SK-N-SH treated with all-trans-retinoic acid at 6 μM for 48 hours (cell line): ENCODE measurements at regions not wholly inside any gene's neighbourhood (a gene's known extent, or its start where the extent isn't known, plus 50 kb on each side); places are given as distances from the start of the nearest gene placed in this dataset.

Experiments
- ARNTL ChIP-seq: fragments of 450-650 bp; formaldehyde crosslinking; IDR thresholded peaks from 2 replicates; pipeline ENCODE4 v1.5.0; 2020; ENCODE audit warnings: low read depth, mild to moderate bottlenecking, moderate library complexity, borderline replicate concordance
- ISL1 ChIP-seq: fragments of 250-450 bp; sonication (Bioruptor Pico); IDR thresholded peaks from 2 replicates; pipeline ENCODE4 v2.1.2; 2022; ENCODE audit warnings: mild to moderate bottlenecking, moderate library complexity
- ZNF70 ChIP-seq: fragments of 450-650 bp; formaldehyde crosslinking; IDR thresholded peaks from 2 replicates; pipeline ENCODE4 v1.5.0; 2020; ENCODE audit warnings: mild to moderate bottlenecking, moderate library complexity

DNA sequence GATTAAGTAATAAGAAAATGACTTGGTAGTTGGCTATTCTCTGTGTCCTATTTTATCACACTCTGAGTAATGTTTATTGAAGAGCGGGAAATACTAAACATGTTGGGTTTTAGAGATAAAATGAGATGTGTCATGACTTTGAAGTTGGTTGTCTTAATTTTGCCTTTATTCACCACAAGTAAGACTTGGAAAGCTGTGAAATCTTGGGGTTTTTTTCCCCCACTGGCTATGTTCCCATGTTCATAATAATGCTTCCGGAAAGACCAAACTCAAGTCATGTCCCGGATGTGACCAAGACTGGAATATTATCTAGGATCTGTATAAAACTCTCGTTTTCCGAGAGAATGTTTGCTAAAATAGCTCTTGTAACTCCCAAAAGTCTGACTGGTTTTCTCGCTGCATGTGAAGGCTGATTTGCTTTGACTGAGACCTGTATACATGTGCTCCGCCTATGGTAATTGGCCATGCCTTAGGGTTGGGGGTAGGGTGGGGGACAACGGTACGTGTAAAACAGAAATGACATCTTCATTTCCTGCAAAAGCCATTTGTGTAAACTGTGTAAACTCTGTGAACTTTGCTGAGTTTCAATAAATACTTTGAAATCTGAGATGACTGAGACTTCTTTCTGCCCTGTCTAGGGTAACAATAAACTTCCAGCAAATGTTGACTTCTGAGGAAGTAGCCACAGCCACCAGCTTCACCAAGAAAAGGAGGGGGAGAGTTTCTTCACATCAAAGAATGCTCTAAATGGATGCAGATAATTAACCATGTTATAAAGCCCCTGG, 169.6 kb downstream of the ZNF365 start:
- TF ChIP-seq ISL1 (CRISPR knock-in tag) (no peak), ZNF70 (no peak), ARNTL (CRISPR knock-in tag) (no peak)
